SK-N-SH treated with all-trans-retinoic acid at 6 μM for 48 hours (cell line): ENCODE measurements at regions not wholly inside any gene's neighbourhood (a gene's known extent, or its start where the extent isn't known, plus 50 kb on each side); places are given as distances from the start of the nearest gene placed in this dataset.

Experiments
- ZC3H10 ChIP-seq: fragments of 250-450 bp; sonication (Bioruptor Pico); IDR thresholded peaks from 2 replicates; pipeline ENCODE4 v1.5.1; 2021; ENCODE audit warnings: mild to moderate bottlenecking, moderate library complexity
- ZFP30 ChIP-seq: fragments of 450-650 bp; formaldehyde crosslinking; IDR thresholded peaks from 2 replicates; pipeline ENCODE4 v1.5.0; 2022; ENCODE audit warnings: mild to moderate bottlenecking, moderate library complexity
- ZNF8 ChIP-seq: fragments of 450-650 bp; formaldehyde crosslinking; IDR thresholded peaks from 2 replicates; pipeline ENCODE4 v1.5.0; 2020; ENCODE audit warnings: mild to moderate bottlenecking, moderate library complexity
- TF ChIP-seq, protein P1 (sequence below): fragments of 250-450 bp; sonication (Bioruptor Pico); IDR thresholded peaks from 2 replicates; pipeline ENCODE4 v1.5.0; 2020; ENCODE audit warnings: mild to moderate bottlenecking, moderate library complexity
- TF ChIP-seq, protein P2 (sequence below): fragments of 250-450 bp; sonication (Bioruptor Pico); IDR thresholded peaks from 2 replicates; pipeline ENCODE4 v1.5.1; 2020; ENCODE audit warnings: low read depth, mild to moderate bottlenecking, moderate library complexity

DNA sequence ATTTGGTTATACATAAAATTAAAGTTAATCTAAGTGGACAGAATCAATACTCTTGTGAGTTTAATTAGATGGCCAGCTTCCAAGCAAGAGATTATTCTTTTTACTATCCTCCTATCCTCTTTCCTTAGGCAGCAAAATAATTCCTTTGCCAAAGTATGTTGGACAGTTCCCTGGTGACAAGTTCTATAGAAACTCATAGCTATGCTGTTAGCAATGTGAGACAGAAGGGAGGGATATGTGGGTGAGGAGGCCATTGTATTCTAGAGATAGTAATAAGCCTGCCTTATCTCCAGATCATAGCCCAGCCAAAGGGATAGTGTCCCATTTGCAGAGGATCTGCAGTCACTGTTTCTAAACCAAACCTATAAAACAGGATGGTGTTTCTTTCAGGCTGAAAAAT is 181.6 kb upstream of the HDAC9 start:
- TF ChIP-seq, protein P1, sequence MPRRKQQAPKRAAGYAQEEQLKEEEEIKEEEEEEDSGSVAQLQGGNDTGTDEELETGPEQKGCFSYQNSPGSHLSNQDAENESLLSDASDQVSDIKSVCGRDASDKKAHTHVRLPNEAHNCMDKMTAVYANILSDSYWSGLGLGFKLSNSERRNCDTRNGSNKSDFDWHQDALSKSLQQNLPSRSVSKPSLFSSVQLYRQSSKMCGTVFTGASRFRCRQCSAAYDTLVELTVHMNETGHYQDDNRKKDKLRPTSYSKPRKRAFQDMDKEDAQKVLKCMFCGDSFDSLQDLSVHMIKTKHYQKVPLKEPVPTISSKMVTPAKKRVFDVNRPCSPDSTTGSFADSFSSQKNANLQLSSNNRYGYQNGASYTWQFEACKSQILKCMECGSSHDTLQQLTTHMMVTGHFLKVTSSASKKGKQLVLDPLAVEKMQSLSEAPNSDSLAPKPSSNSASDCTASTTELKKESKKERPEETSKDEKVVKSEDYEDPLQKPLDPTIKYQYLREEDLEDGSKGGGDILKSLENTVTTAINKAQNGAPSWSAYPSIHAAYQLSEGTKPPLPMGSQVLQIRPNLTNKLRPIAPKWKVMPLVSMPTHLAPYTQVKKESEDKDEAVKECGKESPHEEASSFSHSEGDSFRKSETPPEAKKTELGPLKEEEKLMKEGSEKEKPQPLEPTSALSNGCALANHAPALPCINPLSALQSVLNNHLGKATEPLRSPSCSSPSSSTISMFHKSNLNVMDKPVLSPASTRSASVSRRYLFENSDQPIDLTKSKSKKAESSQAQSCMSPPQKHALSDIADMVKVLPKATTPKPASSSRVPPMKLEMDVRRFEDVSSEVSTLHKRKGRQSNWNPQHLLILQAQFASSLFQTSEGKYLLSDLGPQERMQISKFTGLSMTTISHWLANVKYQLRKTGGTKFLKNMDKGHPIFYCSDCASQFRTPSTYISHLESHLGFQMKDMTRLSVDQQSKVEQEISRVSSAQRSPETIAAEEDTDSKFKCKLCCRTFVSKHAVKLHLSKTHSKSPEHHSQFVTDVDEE (CRISPR knock-in tag) = no peak
- TF ChIP-seq ZC3H10 (CRISPR knock-in tag) (no peak), ZFP30 (CRISPR knock-in tag) (no peak), ZNF8 (CRISPR knock-in tag) (no peak)
- TF ChIP-seq, protein P2, sequence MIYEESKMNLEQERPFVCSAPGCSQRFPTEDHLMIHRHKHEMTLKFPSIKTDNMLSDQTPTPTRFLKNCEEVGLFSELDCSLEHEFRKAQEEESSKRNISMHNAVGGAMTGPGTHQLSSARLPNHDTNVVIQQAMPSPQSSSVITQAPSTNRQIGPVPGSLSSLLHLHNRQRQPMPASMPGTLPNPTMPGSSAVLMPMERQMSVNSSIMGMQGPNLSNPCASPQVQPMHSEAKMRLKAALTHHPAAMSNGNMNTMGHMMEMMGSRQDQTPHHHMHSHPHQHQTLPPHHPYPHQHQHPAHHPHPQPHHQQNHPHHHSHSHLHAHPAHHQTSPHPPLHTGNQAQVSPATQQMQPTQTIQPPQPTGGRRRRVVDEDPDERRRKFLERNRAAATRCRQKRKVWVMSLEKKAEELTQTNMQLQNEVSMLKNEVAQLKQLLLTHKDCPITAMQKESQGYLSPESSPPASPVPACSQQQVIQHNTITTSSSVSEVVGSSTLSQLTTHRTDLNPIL = no peak
